Esophagus squamous epithelium (tissue), 5 donors: ENCODE measurements at regions not wholly inside any gene's neighbourhood (a gene's known extent, or its start where the extent isn't known, plus 50 kb on each side); places are given as distances from the start of the nearest gene placed in this dataset.
"Not testable (repeated sequence)": the region's sequence is repeated elsewhere in the genome, so short reads cannot be mapped to it uniquely, and the experiment has no call there.

Experiments used
- DNase-seq: peaks from one replicate; lab custom pipeline; 2025; lab: John Stamatoyannopoulos, UW
- H3K27ac ChIP-seq, 4 donors: fragments of 200-600 bp; sonication (generic); one replicate each; pipeline ENCODE4 v1.5.1; 2016 to 2019; ENCODE audit warnings: mild to moderate bottlenecking in 1 of 4
- H3K27me3 ChIP-seq, 4 donors: fragments of 200-600 bp; sonication (generic); 1 replicate in 3 of 4; 2 replicates in 1 of 4; pipeline versions ENCODE4 v1.5.1 to v1.6.0; 2017 to 2021; ENCODE audit warnings: antibody characterized with exemption in 1 of 4
- H3K36me3 ChIP-seq, 3 donors: fragments of 200-600 bp; sonication (generic); one replicate each; pipeline ENCODE4 v1.5.1; 2016 to 2019
- H3K4me1 ChIP-seq, 3 donors: fragments of 200-600 bp; sonication (generic); one replicate each; pipeline ENCODE4 v1.5.1; 2017 to 2019
- H3K4me3 ChIP-seq, 4 donors: fragments of 200-600 bp; sonication (generic); 1 replicate in 3 of 4; 2 replicates in 1 of 4; pipeline ENCODE4 v1.5.1; 2016 to 2019; ENCODE audit warnings: mild to moderate bottlenecking in 2 of 4, moderate library complexity in 1 of 4
- H3K9me3 ChIP-seq, 3 donors: fragments of 200-600 bp; sonication (generic); one replicate each; pipeline ENCODE4 v1.5.1; 2016 to 2019
- CTCF ChIP-seq, 6 experiments: fragments of 450-650 bp in 4 of 6; fragments of 200-600 bp in 2 of 6; sonication (generic) in 2 of 6; IDR thresholded peaks; one replicate each; pipeline ENCODE4 v1.5.1; 2016 to 2019; ENCODE audit warnings: antibody characterized with exemption in 6 of 6, mild to moderate bottlenecking in 4 of 6, moderate library complexity in 4 of 6
- POLR2A ChIP-seq, 4 donors: fragments of 450-650 bp; IDR thresholded peaks; one replicate each; pipeline ENCODE4 v1.6.1; 2017; ENCODE audit warnings: antibody characterized with exemption in 4 of 4, mild to moderate bottlenecking in 4 of 4, moderate library complexity in 3 of 4
- WGBS, 2 donors: methylation state at CpG; one replicate each; pipeline ENCODE4 v1.1.5; 2018; 5-methylcytosine and 5-hydroxymethylcytosine counted together
- intact Hi-C: fragments of 100-400 bp; cut with DNase I; formaldehyde crosslinking; loops from one replicate; pipeline ENCODE4 v1.15.0; 2022
- donor health status: DM: yes; HTN: yes; CAD: no.

GRCh38 chr3:165653130-165653778 is 184.0 kb downstream of the BCHE start:
- intact Hi-C loops = no loop called here
- TF ChIP-seq CTCF (IDR thresholded peaks at IDR 0.05) = no peak
- no peak for TF ChIP-seq POLR2A (IDR thresholded peaks at IDR 0.05)
- Histone ChIP-seq H3K27me3 (no peaks in the 10 kb centered on the region), H3K4me1 (no peaks in the 10 kb centered on the region), H3K4me3 (no peak overlapping the region), H3K9me3 (peaks cover 0 to 7% (median 0%) of the 10 kb centered on the region in 3 donors), H3K36me3 (no peaks in the 10 kb centered on the region), H3K27ac (no peak overlapping the region)
- no peak for DNase-seq
- WGBS, 2 donors = 43 to 50% methylated on average over 1 of the region's 1 CpG

- H3K27me3 ChIP-seq, H3K9me3 ChIP-seq, H3K27ac ChIP-seq, intact Hi-C loops, H3K36me3 ChIP-seq, H3K4me3 ChIP-seq, DNase-seq, H3K4me1 ChIP-seq: not testable (repeated sequence)
- WGBS, 2 donors = no CpG with 5 or more reads among the region's 30 CpGs
Observed at GRCh38 chr3:165649282-165649681, 187.9 kb downstream of the BCHE start.

GRCh38 chr3:165645191-165645590 is 192.0 kb downstream of the BCHE start:
- Histone ChIP-seq H3K36me3 (no peaks in the 10 kb centered on the region), H3K9me3 (peaks cover 0 to 7% (median 3%) of the 10 kb centered on the region in 3 donors), H3K27ac (no peak overlapping the region), H3K27me3 (no peaks in the 10 kb centered on the region), H3K4me1 (peaks cover 0 to 12% (median 0%) of the 10 kb centered on the region in 3 donors), H3K4me3 (no peak overlapping the region)
- no peak for DNase-seq
- intact Hi-C loops = no loop called here
- TF ChIP-seq CTCF (IDR thresholded peaks at IDR 0.05) (no peak), POLR2A (IDR thresholded peaks at IDR 0.05) (no peak)
- 71 to 86% methylated on average over 2 of the region's 2 CpGs for WGBS, 2 donors

GRCh38 chr3:165644331-165644730 is 192.9 kb downstream of the BCHE start:
- no peak for TF ChIP-seq CTCF (IDR thresholded peaks at IDR 0.05)
- TF ChIP-seq POLR2A (IDR thresholded peaks at IDR 0.05) = no peak
- peaks cover 0 to 3% (median 3%) of the 10 kb centered on the region in 3 donors for H3K9me3 ChIP-seq
- intact Hi-C loops = no loop called here
- peaks cover 0 to 12% (median 0%) of the 10 kb centered on the region in 3 donors for H3K4me1 ChIP-seq
- no peak overlapping the region for H3K4me3 ChIP-seq
- H3K27me3 ChIP-seq = no peaks in the 10 kb centered on the region
- H3K36me3 ChIP-seq = no peaks in the 10 kb centered on the region
- DNase-seq = no peak
- H3K27ac ChIP-seq = no peak overlapping the region
- WGBS, 2 donors = 40 to 52% methylated on average over 1 of the region's 1 CpG

- intact Hi-C loops = no loop called here
Observed at GRCh38 chr3:165643425-165643824, 193.8 kb downstream of the BCHE start.

More at GRCh38 chr3:165643425-165643824, 193.8 kb downstream of the BCHE start:
- TF ChIP-seq CTCF (IDR thresholded peaks at IDR 0.05) (no peak), POLR2A (IDR thresholded peaks at IDR 0.05) (no peak)
- Histone ChIP-seq H3K27ac (peak overlapping the region in 3 of 4 donors; percentile 15 to 73 (median 65)), H3K9me3 (peaks cover 0 to 3% (median 0%) of the 10 kb centered on the region in 3 donors), H3K27me3 (no peaks in the 10 kb centered on the region), H3K36me3 (no peaks in the 10 kb centered on the region), H3K4me1 (peaks cover 0 to 12% (median 0%) of the 10 kb centered on the region in 3 donors), H3K4me3 (no peak overlapping the region)
- DNase-seq = no peak
- WGBS, 2 donors = 59 to 68% methylated on average over 2 of the region's 2 CpGs
